ENCODE measurements at regions not wholly inside any gene's neighbourhood (a gene's known extent, or its start where the extent isn't known, plus 50 kb on each side); places are given as distances from the start of the nearest gene placed in this dataset.

- TF ChIP-seq, protein P1, sequence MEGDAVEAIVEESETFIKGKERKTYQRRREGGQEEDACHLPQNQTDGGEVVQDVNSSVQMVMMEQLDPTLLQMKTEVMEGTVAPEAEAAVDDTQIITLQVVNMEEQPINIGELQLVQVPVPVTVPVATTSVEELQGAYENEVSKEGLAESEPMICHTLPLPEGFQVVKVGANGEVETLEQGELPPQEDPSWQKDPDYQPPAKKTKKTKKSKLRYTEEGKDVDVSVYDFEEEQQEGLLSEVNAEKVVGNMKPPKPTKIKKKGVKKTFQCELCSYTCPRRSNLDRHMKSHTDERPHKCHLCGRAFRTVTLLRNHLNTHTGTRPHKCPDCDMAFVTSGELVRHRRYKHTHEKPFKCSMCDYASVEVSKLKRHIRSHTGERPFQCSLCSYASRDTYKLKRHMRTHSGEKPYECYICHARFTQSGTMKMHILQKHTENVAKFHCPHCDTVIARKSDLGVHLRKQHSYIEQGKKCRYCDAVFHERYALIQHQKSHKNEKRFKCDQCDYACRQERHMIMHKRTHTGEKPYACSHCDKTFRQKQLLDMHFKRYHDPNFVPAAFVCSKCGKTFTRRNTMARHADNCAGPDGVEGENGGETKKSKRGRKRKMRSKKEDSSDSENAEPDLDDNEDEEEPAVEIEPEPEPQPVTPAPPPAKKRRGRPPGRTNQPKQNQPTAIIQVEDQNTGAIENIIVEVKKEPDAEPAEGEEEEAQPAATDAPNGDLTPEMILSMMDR (IDR thresholded peaks at IDR 0.05; ENCODE audit: borderline replicate concordance, extremely low read depth, low read length, poor library complexity, severe bottlenecking), result no peak
- no peak for TF ChIP-seq EZH2 (IDR thresholded peaks at IDR 0.05; ENCODE audit: borderline replicate concordance, low read depth, low read length, severe bottlenecking)
Observed at GRCh38 chr2:117409443-117409842, 405.0 kb upstream of the DDX18 start.

All from DND-41 (cell line).